AG09309 (cell line): ENCODE measurements at regions not wholly inside any gene's neighbourhood (a gene's known extent, or its start where the extent isn't known, plus 50 kb on each side); places are given as distances from the start of the nearest gene placed in this dataset.
A peak's percentile ranks its signal among the peaks of the same experiment; 100 is the strongest.

Experiments used
- DNase-seq: peaks from one replicate; pipeline ENCODE4 v3.0.0-alpha.2; 2010; ENCODE audit warnings: low read depth
- H3K4me3 ChIP-seq: 2 replicates; pipeline ENCODE4 v1.5.1; 2011; ENCODE audit warnings: mild to moderate bottlenecking, low read depth, low read length, moderate library complexity; ENCODE audit not compliant: control insufficient read depth
- CTCF ChIP-seq: IDR thresholded peaks from 2 replicates; pipeline ENCODE4 v1.5.1; 2011; ENCODE audit warnings: mild to moderate bottlenecking, low read depth, low read length, inconsistent platforms; ENCODE audit not compliant: insufficient read depth, control insufficient read depth; ENCODE audit errors: missing control alignments

DNA sequence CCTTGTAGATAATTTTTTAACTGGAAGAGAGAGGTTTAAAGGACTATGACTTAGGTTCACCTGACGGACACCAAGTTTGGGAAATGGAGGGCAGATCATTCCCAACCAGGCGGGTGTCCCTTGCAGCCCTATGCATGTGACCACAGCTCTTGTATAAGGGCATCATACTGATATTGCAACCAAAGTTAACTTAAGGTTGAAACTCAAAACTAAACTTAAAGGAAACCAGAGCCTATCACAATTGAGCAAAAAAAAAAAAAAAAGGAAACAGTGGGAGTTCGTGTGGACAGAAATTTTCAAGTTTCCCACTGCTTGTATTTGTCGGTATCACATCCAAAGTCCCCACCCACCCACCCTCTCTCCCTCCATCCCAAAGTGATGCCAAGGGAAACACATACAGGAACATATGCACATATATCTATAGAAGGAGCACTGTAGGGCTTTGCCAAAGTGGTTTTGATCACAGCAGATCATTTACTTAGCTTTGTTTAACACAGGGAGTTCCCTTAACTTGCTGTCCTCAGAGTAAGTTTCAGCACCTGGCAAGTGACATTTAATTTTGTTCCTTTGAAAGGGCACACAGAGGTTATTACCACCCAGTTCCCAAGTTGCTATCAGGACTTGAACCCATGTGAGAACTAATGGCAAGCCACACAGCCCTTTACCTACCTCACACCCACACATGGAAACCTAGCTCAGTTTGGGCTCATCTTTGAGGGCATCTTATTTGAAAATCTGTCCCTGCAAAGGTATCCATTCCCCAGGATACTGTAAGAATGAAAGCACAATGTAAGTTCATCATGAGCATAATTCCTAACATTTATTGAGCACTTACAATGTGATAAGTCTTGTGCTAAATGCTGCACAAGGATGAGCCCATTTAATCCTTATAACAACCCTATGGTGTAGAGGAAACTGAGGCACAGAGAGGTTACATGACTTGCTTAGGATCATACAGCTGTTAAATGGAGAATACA, 204.5 kb upstream of the CMC1 start:
- no peak for DNase-seq
- H3K4me3 ChIP-seq, result no peak overlapping the region
- TF ChIP-seq CTCF, result no peak

DNA sequence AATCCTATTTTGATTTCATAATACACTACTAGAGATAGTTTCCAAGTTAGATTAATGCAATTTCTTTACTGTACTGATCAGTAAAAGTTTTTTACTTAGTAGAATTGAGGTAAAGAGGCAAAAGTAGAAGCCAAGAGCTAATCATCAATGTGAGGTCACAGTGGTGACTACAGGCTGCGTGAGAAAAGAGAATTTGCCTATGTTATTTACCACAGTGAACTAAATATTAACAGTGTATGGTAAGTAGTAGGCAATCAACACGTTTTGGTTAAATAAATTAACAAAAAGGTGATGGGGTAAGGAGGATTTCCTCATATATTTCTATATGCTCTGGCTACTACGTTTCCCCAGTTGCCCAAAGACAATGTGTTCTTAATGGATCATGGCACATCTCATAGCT, 202.2 kb upstream of the CMC1 start:
- TF ChIP-seq CTCF, result no peak
- no peak overlapping the region for H3K4me3 ChIP-seq
- DNase-seq, result no peak

GRCh38 chr3:28039829-28040228, 201.6 kb upstream of the CMC1 start:
- TF ChIP-seq CTCF, result no peak
- no peak overlapping the region for H3K4me3 ChIP-seq
- DNase-seq, result no peak

GRCh38 chr3:28042095-28042635, 199.3 kb upstream of the CMC1 start:
- no peak for TF ChIP-seq CTCF
- DNase-seq, result no peak
- no peak overlapping the region for H3K4me3 ChIP-seq

- no peak overlapping the region for H3K4me3 ChIP-seq
- no peak for TF ChIP-seq CTCF
- no peak for DNase-seq
Measured at GRCh38 chr3:28042707-28043106, 198.7 kb upstream of the CMC1 start.

- TF ChIP-seq CTCF, result no peak
- no peak overlapping the region for H3K4me3 ChIP-seq
- DNase-seq, result no peak
Measured at GRCh38 chr3:28050120-28050519, 191.3 kb upstream of the CMC1 start.

GRCh38 chr3:28050885-28051284, 190.5 kb upstream of the CMC1 start:
- TF ChIP-seq CTCF, result no peak
- peak; percentile 28 for DNase-seq
- no peak overlapping the region for H3K4me3 ChIP-seq
